IMR-90 (cell line): ENCODE measurements at regions not wholly inside any gene's neighbourhood (a gene's known extent, or its start where the extent isn't known, plus 50 kb on each side); places are given as distances from the start of the nearest gene placed in this dataset.

Experiments
- ATAC-seq: fragments of 200-7000 bp; cut with Tn5 transposase; 2 replicates; pipeline ENCODE4 v1.9.1; 2020; ENCODE audit warnings: low read depth, mild to moderate bottlenecking, moderate library complexity
- BruUV-seq: library from RNA; stranded (reverse); fragments of 400-500 nt; replicated peaks from 2 replicates; lab custom pipeline; 2021; lab: Mats Ljungman, UMichigan
- CTCF ChIA-PET: fragments of 300-600 bp; formaldehyde crosslinking; extraction: SDS; loops from one replicate; lab custom pipeline; 2021; ENCODE audit warnings: antibody characterized with exemption; lab: Yijun Ruan, JAX
- POLR2A ChIA-PET: fragments of 300-600 bp; sonication (Branson Sonifier 250); formaldehyde crosslinking; loops from one replicate; lab custom pipeline; 2022; ENCODE audit warnings: antibody characterized with exemption; ENCODE audit not compliant: unreplicated experiment; lab: Charles Lee
- DNase-seq: peaks from one replicate; pipeline ENCODE4 v3.0.0; 2013
- H2AFZ ChIP-seq: replicated peaks from 2 replicates; pipeline ENCODE3; 2013; ENCODE audit warnings: low read length, mild to moderate bottlenecking; ENCODE audit not compliant: poor library complexity
- H2AK5ac ChIP-seq: 2 replicates; pipeline ENCODE4 v1.6.1; 2013; ENCODE audit warnings: low read depth, low read length, inconsistent platforms
- H2AK9ac ChIP-seq: replicated peaks from 2 replicates; pipeline ENCODE3; 2013; ENCODE audit warnings: mild to moderate bottlenecking, low read depth, low read length, moderate library complexity; ENCODE audit not compliant: poor library complexity
- H2BK120ac ChIP-seq: 2 replicates; pipeline ENCODE4 v1.6.1; 2013; ENCODE audit warnings: low read depth, low read length, inconsistent platforms
- H2BK15ac ChIP-seq: 3 replicates; pipeline ENCODE4 v1.6.1; 2013; ENCODE audit warnings: low read depth, low read length, inconsistent platforms
- H2BK20ac ChIP-seq: 2 replicates; pipeline ENCODE4 v1.6.1; 2013; ENCODE audit warnings: low read depth, mild to moderate bottlenecking, inconsistent platforms, low read length, moderate library complexity
- H2BK5ac ChIP-seq: 2 replicates; pipeline ENCODE4 v1.6.1; 2013; ENCODE audit warnings: mild to moderate bottlenecking, low read depth, low read length, inconsistent platforms; ENCODE audit not compliant: poor library complexity, severe bottlenecking
- H3K14ac ChIP-seq: replicated peaks from 2 replicates; pipeline ENCODE4 v1.6.1; 2013; ENCODE audit warnings: low read depth, low read length, inconsistent platforms
- H3K18ac ChIP-seq: 2 replicates; pipeline ENCODE4 v1.6.1; 2013; ENCODE audit warnings: low read depth, low read length, control low read depth
- H3K23ac ChIP-seq: 2 replicates; pipeline ENCODE4 v1.6.1; 2013; ENCODE audit warnings: low read depth, low read length, inconsistent platforms
- H3K27ac ChIP-seq: 2 replicates; pipeline ENCODE4 v1.5.1; 2013; ENCODE audit warnings: mild to moderate bottlenecking, control low read depth, low read length; ENCODE audit not compliant: insufficient read depth
- H3K27me3 ChIP-seq: 2 replicates; pipeline ENCODE4 v1.6.1; 2013; ENCODE audit warnings: low read length; ENCODE audit not compliant: control insufficient read depth, insufficient read depth
- H3K36me3 ChIP-seq: 2 replicates; pipeline ENCODE4 v1.6.1; 2013; ENCODE audit warnings: low read length, mixed read lengths; ENCODE audit not compliant: control insufficient read depth, insufficient read depth
- H3K4ac ChIP-seq: 2 replicates; pipeline ENCODE4 v1.6.1; 2013; ENCODE audit warnings: low read depth, low read length, inconsistent platforms
- H3K4me1 ChIP-seq: 2 replicates; pipeline ENCODE4 v1.6.1; 2013; ENCODE audit warnings: low read length, mixed read lengths; ENCODE audit not compliant: control insufficient read depth, insufficient read depth
- H3K4me2 ChIP-seq: 2 replicates; pipeline ENCODE4 v1.6.1; 2013; ENCODE audit warnings: low read depth, mild to moderate bottlenecking, control low read depth, low read length, moderate library complexity
- H3K4me3 ChIP-seq: 2 replicates; pipeline ENCODE4 v1.5.1; 2013; ENCODE audit warnings: low read depth, mild to moderate bottlenecking, control low read depth, low read length, moderate library complexity; ENCODE audit not compliant: insufficient read depth
- H3K56ac ChIP-seq: 2 replicates; pipeline ENCODE4 v1.6.1; 2013; ENCODE audit warnings: low read length, inconsistent platforms; ENCODE audit not compliant: insufficient read depth; ENCODE audit errors: extremely low read depth
- H3K79me1 ChIP-seq, 2 experiments: 2 replicates each; pipeline ENCODE4 v1.6.1; 2013; ENCODE audit warnings: low read length in 2 of 2, inconsistent platforms in 1 of 2, low read depth in 1 of 2
- H3K9ac ChIP-seq: 2 replicates; pipeline ENCODE4 v1.6.1; 2013; ENCODE audit warnings: low read depth, low read length, control low read depth
- H3K9me1 ChIP-seq: 2 replicates; pipeline ENCODE4 v1.6.1; 2013; ENCODE audit warnings: low read length, inconsistent platforms; ENCODE audit not compliant: insufficient read depth
- H3K9me3 ChIP-seq: 2 replicates; pipeline ENCODE4 v1.6.1; 2013; ENCODE audit warnings: low read length; ENCODE audit not compliant: control insufficient read depth, insufficient read depth
- H4K20me1 ChIP-seq: 2 replicates; pipeline ENCODE4 v1.6.1; 2013; ENCODE audit warnings: low read length, inconsistent platforms; ENCODE audit not compliant: insufficient read depth
- H4K5ac ChIP-seq: 2 replicates; pipeline ENCODE4 v1.6.1; 2013; ENCODE audit warnings: mild to moderate bottlenecking, low read depth, low read length, control low read depth
- H4K8ac ChIP-seq, 2 experiments: 2 replicates each; pipeline ENCODE4 v1.6.1; 2013; ENCODE audit warnings: low read depth in 2 of 2, low read length in 2 of 2, control low read depth in 1 of 2, inconsistent platforms in 1 of 2
- H4K91ac ChIP-seq: 2 replicates; pipeline ENCODE4 v1.6.1; 2013; ENCODE audit warnings: low read depth, low read length, inconsistent platforms; ENCODE audit not compliant: insufficient read depth
- BHLHE40 ChIP-seq: fragments of 150-350 bp; IDR thresholded peaks from 2 replicates; pipeline ENCODE4 v1.6.1; 2016; ENCODE audit warnings: mild to moderate bottlenecking, low read depth, low read length
- CEBPB ChIP-seq: IDR thresholded peaks from 2 replicates; pipeline ENCODE4 v1.6.1; 2012; ENCODE audit warnings: low read depth, low read length, improper control_type of control experiment
- CHD1 ChIP-seq: IDR thresholded peaks from 2 replicates; pipeline ENCODE4 v1.6.1; 2012; ENCODE audit warnings: low read depth, low read length, improper control_type of control experiment
- FOS ChIP-seq: fragments of 150-350 bp; IDR thresholded peaks from 2 replicates; pipeline ENCODE4 v1.6.1; 2016; ENCODE audit warnings: low read depth, low read length
- MAFK ChIP-seq: IDR thresholded peaks from 2 replicates; pipeline ENCODE4 v1.6.1; 2012; ENCODE audit warnings: low read depth, low read length, improper control_type of control experiment
- MAZ ChIP-seq: IDR thresholded peaks from 2 replicates; pipeline ENCODE4 v1.6.1; 2012; ENCODE audit warnings: low read depth, mild to moderate bottlenecking, low read length, improper control_type of control experiment, moderate library complexity, borderline replicate concordance
- MXI1 ChIP-seq: IDR thresholded peaks from 2 replicates; pipeline ENCODE4 v1.6.1; 2012; ENCODE audit warnings: low read depth, mild to moderate bottlenecking, low read length, moderate library complexity, borderline replicate concordance
- NFE2L2 ChIP-seq: fragments of 150-350 bp; IDR thresholded peaks from 2 replicates; pipeline ENCODE4 v1.6.1; 2016; ENCODE audit warnings: low read depth, mild to moderate bottlenecking, low read length
- POLR2A ChIP-seq: IDR thresholded peaks from 2 replicates; pipeline ENCODE4 v1.6.1; 2012; ENCODE audit warnings: mild to moderate bottlenecking, low read depth, low read length
- RAD21 ChIP-seq: IDR thresholded peaks from 2 replicates; pipeline ENCODE4 v1.6.1; 2012; ENCODE audit warnings: low read length, improper control_type of control experiment
- RCOR1 ChIP-seq: IDR thresholded peaks from 2 replicates; pipeline ENCODE4 v1.6.1; 2012; ENCODE audit warnings: mild to moderate bottlenecking, low read length, improper control_type of control experiment; ENCODE audit not compliant: insufficient replicate concordance
- RFX5 ChIP-seq: IDR thresholded peaks from 2 replicates; pipeline ENCODE4 v1.8.0; 2012; ENCODE audit warnings: low read depth, mild to moderate bottlenecking, low read length, moderate library complexity
- SMC3 ChIP-seq: fragments of 150-350 bp; IDR thresholded peaks from 2 replicates; pipeline ENCODE4 v1.6.1; 2016; ENCODE audit warnings: low read depth, mild to moderate bottlenecking, antibody characterized with exemption, low read length, moderate library complexity
- WGBS, 2 experiments: methylation state at CpG; one replicate each; pipeline versions ENCODE4 v1.1.5 to v1.1.7; 2013; ENCODE audit warnings: missing lambda C conversion rate in 2 of 2; ENCODE audit not compliant: insufficient read length in 1 of 2; ENCODE audit errors: extremely low coverage in 2 of 2; 5-methylcytosine and 5-hydroxymethylcytosine counted together
- dilution Hi-C: fragments of 300-500 bp; cut with HindIII; formaldehyde crosslinking; loops from one replicate; pipeline ENCODE4 v1.14.3; 2018; ENCODE audit warnings: low sequenced_read_pairs; ENCODE audit not compliant: unreplicated experiment
- in situ Hi-C: fragments of 300-500 bp; cut with MboI; formaldehyde crosslinking; loops from 3 replicates; pipeline ENCODE4 v1.14.3; 2019; ENCODE audit warnings: low sequenced_read_pairs, inconsistent platforms, mixed read lengths
- intact Hi-C: fragments of 100-400 bp; cut with micrococcal nuclease; formaldehyde crosslinking; loops from 2 replicates; pipeline ENCODE4 v1.10.0; 2022
- TF ChIP-seq, protein P1 (sequence below): fragments of 150-350 bp; IDR thresholded peaks from 2 replicates; pipeline ENCODE4 v1.6.1; 2016; ENCODE audit warnings: low read depth, mild to moderate bottlenecking, low read length, moderate library complexity, borderline replicate concordance
- TF ChIP-seq, protein P2 (sequence below): conservative IDR thresholded peaks from 2 replicates; pipeline ENCODE4 v1.5.1; 2012; ENCODE audit warnings: mild to moderate bottlenecking, low read depth, low read length, improper control_type of control experiment
- TF ChIP-seq, protein P3 (sequence below): fragments of 150-350 bp; IDR thresholded peaks from 2 replicates; pipeline ENCODE4 v1.6.1; 2017; ENCODE audit warnings: mild to moderate bottlenecking, antibody characterized with exemption, low read length, low read depth

DNA sequence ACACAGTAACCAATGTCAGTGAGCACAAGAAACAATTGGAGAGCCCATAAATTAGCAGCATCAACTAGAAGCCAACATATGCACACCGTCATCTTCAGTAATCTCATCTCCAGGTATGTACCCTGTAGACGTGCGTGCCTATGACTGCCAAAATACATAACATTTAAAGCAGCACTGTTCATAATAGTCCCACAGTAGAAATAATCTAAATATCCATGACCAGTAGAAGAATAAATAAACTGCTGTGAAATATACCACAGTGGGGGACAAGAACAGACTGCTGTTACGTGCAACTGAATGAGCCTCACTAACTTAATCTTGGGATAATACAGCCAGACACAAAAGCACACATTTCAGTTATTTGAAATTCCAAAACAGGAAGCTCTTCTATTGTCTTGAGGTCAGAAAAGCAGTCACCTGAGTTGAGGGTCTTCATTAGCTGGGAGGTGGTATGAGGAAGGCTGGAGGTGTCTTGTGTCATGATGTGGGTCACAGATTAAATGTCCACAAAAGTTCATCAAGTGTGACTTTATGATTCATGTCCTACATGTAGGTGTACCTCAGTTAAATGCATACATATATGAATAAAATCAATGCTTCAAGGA lies 454.2 kb upstream of the AKR1E2 start:
- dilution Hi-C loops (no loop called here), in situ Hi-C loops (no loop called here), intact Hi-C loops (no loop called here)
- Histone ChIP-seq H3K9me3 (no peaks in the 10 kb centered on the region), H3K4me3 (no peak overlapping the region), H3K4ac (peak overlapping the region; percentile 83), H3K23ac (peak overlapping the region; percentile 84; the same call in 1 of the 2 replicates), H3K4me1 (peaks cover 11% of the 10 kb centered on the region), H3K27ac (peak overlapping the region; percentile 30; the same call in 1 of the 2 replicates), H3K9me1 (peaks cover 6% of the 10 kb centered on the region; the same call in 1 of the 2 replicates), H4K8ac (peak overlapping the region; percentile 76 to 93; a peak in 3 of 4 replicates), H4K91ac (peak overlapping the region; percentile 72), H2BK20ac (peak overlapping the region; percentile 97), H3K18ac (peak overlapping the region; percentile 36), H2AK5ac (peak overlapping the region; percentile 88), H3K14ac (peak overlapping the region; percentile 97), H2BK15ac (peak overlapping the region; percentile 100), H3K56ac (0 out of 2 replicates have a peak overlapping the region, but pooled peaks have one; percentile 19), H3K4me2 (no peak overlapping the region), H3K27me3 (no peaks in the 10 kb centered on the region), H3K36me3 (no peaks in the 10 kb centered on the region), H2BK5ac (peak overlapping the region; percentile 60), H2AK9ac (no peak overlapping the region), H2BK120ac (peak overlapping the region; percentile 93), H3K79me1 (no peaks in the 10 kb centered on the region), H4K5ac (peak overlapping the region; percentile 38), H4K20me1 (no peaks in the 10 kb centered on the region), H2AFZ (no peak overlapping the region), H3K9ac (no peak overlapping the region)
- no peak for TF ChIP-seq FOS
- TF ChIP-seq CEBPB: no peak
- TF ChIP-seq RCOR1: no peak
- no peak for TF ChIP-seq RFX5
- TF ChIP-seq BHLHE40: no peak
- no peak for TF ChIP-seq MAFK
- TF ChIP-seq, protein P1, sequence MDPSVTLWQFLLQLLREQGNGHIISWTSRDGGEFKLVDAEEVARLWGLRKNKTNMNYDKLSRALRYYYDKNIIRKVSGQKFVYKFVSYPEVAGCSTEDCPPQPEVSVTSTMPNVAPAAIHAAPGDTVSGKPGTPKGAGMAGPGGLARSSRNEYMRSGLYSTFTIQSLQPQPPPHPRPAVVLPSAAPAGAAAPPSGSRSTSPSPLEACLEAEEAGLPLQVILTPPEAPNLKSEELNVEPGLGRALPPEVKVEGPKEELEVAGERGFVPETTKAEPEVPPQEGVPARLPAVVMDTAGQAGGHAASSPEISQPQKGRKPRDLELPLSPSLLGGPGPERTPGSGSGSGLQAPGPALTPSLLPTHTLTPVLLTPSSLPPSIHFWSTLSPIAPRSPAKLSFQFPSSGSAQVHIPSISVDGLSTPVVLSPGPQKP: no peak
- no peak for TF ChIP-seq MAZ
- TF ChIP-seq MXI1: no peak
- no peak for TF ChIP-seq SMC3
- no peak for TF ChIP-seq RAD21
- TF ChIP-seq, protein P2, sequence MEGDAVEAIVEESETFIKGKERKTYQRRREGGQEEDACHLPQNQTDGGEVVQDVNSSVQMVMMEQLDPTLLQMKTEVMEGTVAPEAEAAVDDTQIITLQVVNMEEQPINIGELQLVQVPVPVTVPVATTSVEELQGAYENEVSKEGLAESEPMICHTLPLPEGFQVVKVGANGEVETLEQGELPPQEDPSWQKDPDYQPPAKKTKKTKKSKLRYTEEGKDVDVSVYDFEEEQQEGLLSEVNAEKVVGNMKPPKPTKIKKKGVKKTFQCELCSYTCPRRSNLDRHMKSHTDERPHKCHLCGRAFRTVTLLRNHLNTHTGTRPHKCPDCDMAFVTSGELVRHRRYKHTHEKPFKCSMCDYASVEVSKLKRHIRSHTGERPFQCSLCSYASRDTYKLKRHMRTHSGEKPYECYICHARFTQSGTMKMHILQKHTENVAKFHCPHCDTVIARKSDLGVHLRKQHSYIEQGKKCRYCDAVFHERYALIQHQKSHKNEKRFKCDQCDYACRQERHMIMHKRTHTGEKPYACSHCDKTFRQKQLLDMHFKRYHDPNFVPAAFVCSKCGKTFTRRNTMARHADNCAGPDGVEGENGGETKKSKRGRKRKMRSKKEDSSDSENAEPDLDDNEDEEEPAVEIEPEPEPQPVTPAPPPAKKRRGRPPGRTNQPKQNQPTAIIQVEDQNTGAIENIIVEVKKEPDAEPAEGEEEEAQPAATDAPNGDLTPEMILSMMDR: no peak
- no peak for TF ChIP-seq CHD1
- no peak for TF ChIP-seq POLR2A
- TF ChIP-seq, protein P3, sequence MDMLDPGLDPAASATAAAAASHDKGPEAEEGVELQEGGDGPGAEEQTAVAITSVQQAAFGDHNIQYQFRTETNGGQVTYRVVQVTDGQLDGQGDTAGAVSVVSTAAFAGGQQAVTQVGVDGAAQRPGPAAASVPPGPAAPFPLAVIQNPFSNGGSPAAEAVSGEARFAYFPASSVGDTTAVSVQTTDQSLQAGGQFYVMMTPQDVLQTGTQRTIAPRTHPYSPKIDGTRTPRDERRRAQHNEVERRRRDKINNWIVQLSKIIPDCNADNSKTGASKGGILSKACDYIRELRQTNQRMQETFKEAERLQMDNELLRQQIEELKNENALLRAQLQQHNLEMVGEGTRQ: no peak
- TF ChIP-seq NFE2L2: no peak
- ChIA-PET POLR2A (no interaction called here), CTCF (no interaction called here)
- no CpG with 5 or more reads among the region's 4 CpGs for WGBS, 2 experiments
- DNase-seq (no peak), ATAC-seq (no peak)
- BruUV-seq: no TSS peak
